NT2/D1 (cell line): ENCODE measurements at regions not wholly inside any gene's neighbourhood (a gene's known extent, or its start where the extent isn't known, plus 50 kb on each side); places are given as distances from the start of the nearest gene placed in this dataset.

ENCODE experiments used
- DNase-seq: peaks from one replicate; pipeline ENCODE4 v3.0.0-alpha.2; 2011; ENCODE audit warnings: low read depth, low spot score
- H3K27me3 ChIP-seq: 2 replicates; pipeline ENCODE4 v1.6.0; 2011; ENCODE audit warnings: mild to moderate bottlenecking; ENCODE audit not compliant: insufficient read length, insufficient read depth
- H3K36me3 ChIP-seq: 2 replicates; pipeline ENCODE4 v1.6.1; 2011; ENCODE audit warnings: mild to moderate bottlenecking, low read length, mixed read lengths; ENCODE audit not compliant: insufficient read depth, insufficient read length
- H3K4me1 ChIP-seq: 2 replicates; pipeline ENCODE4 v1.5.1; 2011; ENCODE audit not compliant: insufficient read depth, insufficient read length
- H3K4me3 ChIP-seq: 2 replicates; pipeline ENCODE4 v1.5.1; 2011; ENCODE audit warnings: low read depth; ENCODE audit not compliant: insufficient read length
- H3K9ac ChIP-seq: 2 replicates; pipeline ENCODE4 v1.6.0; 2011; ENCODE audit warnings: low read depth; ENCODE audit not compliant: insufficient read length
- H3K9me3 ChIP-seq: 2 replicates; pipeline ENCODE4 v1.5.1; 2011; ENCODE audit warnings: mild to moderate bottlenecking, low read length; ENCODE audit not compliant: insufficient read depth
- SUZ12 ChIP-seq: IDR thresholded peaks from 2 replicates; pipeline ENCODE4 v1.6.1; 2011; ENCODE audit not compliant: insufficient read length, insufficient read depth; ENCODE audit errors: extremely low read depth
- YY1 ChIP-seq: IDR thresholded peaks from 2 replicates; pipeline ENCODE4 v1.6.1; 2011; ENCODE audit not compliant: insufficient read length, insufficient read depth
- ZNF274 ChIP-seq: IDR thresholded peaks from 2 replicates; pipeline ENCODE4 v1.6.1; 2011; ENCODE audit warnings: mild to moderate bottlenecking, low read depth, low read length

- no peak overlapping the region for H3K9ac ChIP-seq
- TF ChIP-seq YY1 (no peak), ZNF274 (no peak), SUZ12 (no peak)
- H3K27me3 ChIP-seq, result no peaks in the 10 kb centered on the region
- H3K36me3 ChIP-seq, result no peaks in the 10 kb centered on the region
- no peak overlapping the region for H3K4me3 ChIP-seq
- no peaks in the 10 kb centered on the region for H3K4me1 ChIP-seq
- no peaks in the 10 kb centered on the region for H3K9me3 ChIP-seq
- DNase-seq, result no peak
These were observed 393.8 kb upstream of the GRID2 start for GRCh38 chr4:91909963-91910362.

GRCh38 chr4:91914176-91914804 is 389.5 kb upstream of the GRID2 start:
- H3K4me3 ChIP-seq, result no peak overlapping the region
- no peak for DNase-seq
- no peaks in the 10 kb centered on the region for H3K27me3 ChIP-seq
- no peaks in the 10 kb centered on the region for H3K9me3 ChIP-seq
- H3K36me3 ChIP-seq, result no peaks in the 10 kb centered on the region
- TF ChIP-seq YY1, result no peak
- no peak for TF ChIP-seq ZNF274
- TF ChIP-seq SUZ12, result no peak
- no peaks in the 10 kb centered on the region for H3K4me1 ChIP-seq
- no peak overlapping the region for H3K9ac ChIP-seq

- TF ChIP-seq SUZ12, result no peak
- TF ChIP-seq YY1, result no peak
- TF ChIP-seq ZNF274, result no peak
- DNase-seq, result no peak
These were observed 387.5 kb upstream of the GRID2 start for GRCh38 chr4:91916219-91916618.

GRCh38 chr4:91924625-91925024 is 379.1 kb upstream of the GRID2 start:
- TF ChIP-seq SUZ12, result no peak
- no peak for TF ChIP-seq ZNF274
- no peak for TF ChIP-seq YY1
- DNase-seq, result no peak
- H3K36me3 ChIP-seq, result no peaks in the 10 kb centered on the region

More at GRCh38 chr4:91916219-91916618, 387.5 kb upstream of the GRID2 start:
- Histone ChIP-seq H3K4me3 (no peak overlapping the region), H3K27me3 (no peaks in the 10 kb centered on the region), H3K9ac (no peak overlapping the region), H3K9me3 (no peaks in the 10 kb centered on the region), H3K36me3 (no peaks in the 10 kb centered on the region), H3K4me1 (no peaks in the 10 kb centered on the region)

DNA sequence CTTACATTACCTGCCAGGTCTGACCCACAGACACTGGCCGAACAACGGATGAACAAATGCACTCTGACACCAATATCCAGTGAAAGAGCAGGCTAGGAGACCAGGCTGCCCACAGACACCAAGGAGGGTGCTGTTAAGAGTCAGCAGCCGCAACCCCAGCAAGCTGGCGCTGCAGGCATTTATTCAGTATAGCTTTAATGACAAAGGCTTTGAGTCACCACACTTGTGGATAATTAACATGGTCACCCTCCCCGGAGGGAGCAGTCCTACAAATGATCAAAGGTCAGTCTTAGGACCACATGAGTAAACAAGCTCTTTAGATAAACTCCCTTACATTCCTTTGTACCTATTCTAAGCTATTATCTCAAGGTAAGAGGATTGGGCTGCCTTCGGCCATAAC is 368.5 kb upstream of the GRID2 start:
- Histone ChIP-seq H3K36me3 (no peaks in the 10 kb centered on the region), H3K9ac (no peak overlapping the region), H3K4me1 (no peaks in the 10 kb centered on the region), H3K27me3 (no peaks in the 10 kb centered on the region), H3K4me3 (no peak overlapping the region), H3K9me3 (peaks cover 19% of the 10 kb centered on the region; the same call in 1 of the 2 replicates)
- TF ChIP-seq SUZ12 (no peak), ZNF274 (no peak), YY1 (no peak)
- DNase-seq, result no peak

More at GRCh38 chr4:91924625-91925024, 379.1 kb upstream of the GRID2 start:
- Histone ChIP-seq H3K4me1 (no peaks in the 10 kb centered on the region), H3K4me3 (no peak overlapping the region), H3K9me3 (peaks cover 13% of the 10 kb centered on the region; the same call in 1 of the 2 replicates), H3K9ac (no peak overlapping the region), H3K27me3 (no peaks in the 10 kb centered on the region)

GRCh38 chr4:91936311-91936710 is 367.5 kb upstream of the GRID2 start:
- no peak for DNase-seq
- peaks cover 19% of the 10 kb centered on the region; the same call in 1 of the 2 replicates for H3K9me3 ChIP-seq
- no peak for TF ChIP-seq SUZ12
- no peak for TF ChIP-seq YY1
- TF ChIP-seq ZNF274, result no peak
- H3K36me3 ChIP-seq, result no peaks in the 10 kb centered on the region
- no peaks in the 10 kb centered on the region for H3K4me1 ChIP-seq
- H3K27me3 ChIP-seq, result no peaks in the 10 kb centered on the region
- no peak overlapping the region for H3K4me3 ChIP-seq
- H3K9ac ChIP-seq, result no peak overlapping the region

- no peaks in the 10 kb centered on the region for H3K36me3 ChIP-seq
- TF ChIP-seq ZNF274, result no peak
- no peak for TF ChIP-seq YY1
These were observed 345.8 kb upstream of the GRID2 start for GRCh38 chr4:91957963-91958362.

More at GRCh38 chr4:91957963-91958362, 345.8 kb upstream of the GRID2 start:
- no peaks in the 10 kb centered on the region for H3K27me3 ChIP-seq
- DNase-seq, result no peak
- no peak overlapping the region for H3K9ac ChIP-seq
- no peak overlapping the region for H3K4me3 ChIP-seq
- H3K9me3 ChIP-seq, result peaks cover 10% of the 10 kb centered on the region
- no peaks in the 10 kb centered on the region for H3K4me1 ChIP-seq
